NCI-H1417 treated with DMSO at 0.1 percent for 48 hours (cell line): ENCODE measurements at regions not wholly inside any gene's neighbourhood (a gene's known extent, or its start where the extent isn't known, plus 50 kb on each side); places are given as distances from the start of the nearest gene placed in this dataset.
"Not testable (repeated sequence)": the region's sequence is repeated elsewhere in the genome, so short reads cannot be mapped to it uniquely, and the experiment has no call there.

Experiments
- DNase-seq: peaks from one replicate; lab custom pipeline; 2025; lab: John Stamatoyannopoulos, UW

DNA sequence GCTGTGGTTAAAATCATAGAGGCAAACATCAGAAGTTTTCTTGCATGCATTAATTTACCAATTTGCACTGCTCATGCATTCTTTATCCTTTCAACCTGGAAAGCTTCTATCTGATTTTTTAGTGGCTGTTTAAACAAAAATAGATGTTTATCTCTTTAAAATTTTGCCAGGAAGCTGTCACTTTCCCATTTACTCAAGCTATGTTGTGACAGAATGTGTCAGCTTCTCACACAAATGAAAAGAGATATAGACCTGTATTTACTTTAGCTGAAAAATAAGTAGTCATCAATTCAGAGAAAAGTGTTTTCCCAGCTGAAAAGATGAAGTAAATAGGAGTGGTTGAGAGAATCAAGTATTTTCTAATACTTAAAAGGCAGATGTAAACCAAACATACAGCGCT, 872.8 kb downstream of the DACH1 start:
- no peak for DNase-seq

GRCh38 chr13:70987043-70987442, 878.8 kb upstream of the KLHL1 start:
- no peak for DNase-seq

DNA sequence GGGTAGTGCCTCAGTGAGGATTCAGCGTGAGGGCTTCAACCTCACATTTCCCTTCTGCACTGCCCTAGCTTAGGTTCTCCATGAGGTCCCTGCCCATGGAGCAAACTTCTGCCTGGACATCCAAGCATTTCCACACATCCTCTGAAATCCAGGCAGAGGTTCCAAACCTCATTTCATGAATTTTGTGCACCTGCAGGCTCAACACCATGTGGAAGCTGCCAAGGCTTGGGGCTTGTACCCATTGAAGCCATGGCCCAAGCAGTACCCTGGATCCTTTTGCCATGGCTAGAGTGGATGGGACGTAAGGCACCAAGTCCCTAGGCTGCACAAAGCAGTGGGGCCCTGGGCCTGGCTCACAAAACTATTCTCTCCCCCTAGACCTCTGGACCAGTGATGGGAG, 877.1 kb upstream of the KLHL1 start:
- no peak for DNase-seq

DNA sequence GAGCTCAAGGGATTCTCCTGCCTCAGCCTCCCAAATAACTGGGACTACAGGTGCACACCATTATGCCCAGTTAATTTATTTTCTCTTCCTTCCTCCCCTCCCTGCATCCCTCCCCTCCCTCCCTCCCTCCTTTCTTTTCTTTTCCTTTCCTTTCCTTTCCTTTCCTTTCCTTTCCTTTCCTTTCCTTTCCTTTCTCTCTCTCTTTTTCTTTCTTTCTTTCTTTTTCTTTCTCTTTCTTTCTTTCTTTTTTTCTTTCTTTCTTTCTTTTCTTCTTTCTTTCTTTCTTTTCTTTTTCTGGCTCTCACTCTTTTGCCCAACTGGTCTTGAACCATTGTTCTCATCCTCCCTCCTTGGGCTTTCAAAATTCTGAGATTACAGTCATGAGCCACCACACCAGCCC, 873.0 kb upstream of the KLHL1 start:
- not testable (repeated sequence) for DNase-seq

DNA sequence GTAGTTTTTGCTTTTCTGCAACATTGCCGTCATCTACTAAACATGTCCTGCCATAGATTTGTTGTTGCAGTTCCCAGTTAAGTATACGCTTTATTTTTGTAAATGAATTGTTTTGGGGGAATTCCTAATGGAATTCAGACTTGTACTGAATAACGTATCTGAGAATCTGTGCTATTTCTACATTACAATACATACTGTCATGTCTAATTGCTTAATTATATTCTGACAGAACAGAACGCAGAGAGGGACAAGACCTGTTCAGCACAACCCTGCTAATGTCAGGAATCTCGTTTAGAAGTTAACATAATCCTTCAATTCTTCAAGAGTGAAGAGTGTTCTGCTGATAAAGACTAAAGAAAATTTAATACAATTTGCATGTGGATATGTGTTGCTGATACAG, 861.1 kb upstream of the KLHL1 start:
- no peak for DNase-seq

- no peak for DNase-seq
Observed at GRCh38 chr13:70967564-70967963, 859.3 kb upstream of the KLHL1 start.

- DNase-seq: no peak
Observed at GRCh38 chr13:70964874-70965273, 856.6 kb upstream of the KLHL1 start.

DNA sequence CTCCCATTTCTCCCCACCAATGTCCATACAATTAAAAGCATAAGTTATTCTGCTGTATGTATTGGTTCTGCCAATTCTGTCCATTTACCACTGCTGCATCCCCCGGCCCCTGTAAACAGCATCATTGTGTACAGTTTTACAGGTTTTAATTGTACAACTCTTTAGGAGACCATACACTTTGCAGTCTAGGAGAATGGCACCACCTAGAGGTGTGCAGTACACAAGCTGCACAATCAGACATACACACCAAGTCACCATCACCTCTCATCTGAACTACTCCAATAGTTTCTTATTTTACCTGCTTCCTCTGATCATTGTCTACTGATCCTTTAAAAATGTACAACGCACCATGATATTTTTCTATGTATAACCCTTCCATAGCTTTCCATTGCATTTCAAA, 855.9 kb upstream of the KLHL1 start:
- no peak for DNase-seq

- peak; percentile 40 for DNase-seq
Observed at GRCh38 chr13:70960841-70961443, 852.7 kb upstream of the KLHL1 start.

DNA sequence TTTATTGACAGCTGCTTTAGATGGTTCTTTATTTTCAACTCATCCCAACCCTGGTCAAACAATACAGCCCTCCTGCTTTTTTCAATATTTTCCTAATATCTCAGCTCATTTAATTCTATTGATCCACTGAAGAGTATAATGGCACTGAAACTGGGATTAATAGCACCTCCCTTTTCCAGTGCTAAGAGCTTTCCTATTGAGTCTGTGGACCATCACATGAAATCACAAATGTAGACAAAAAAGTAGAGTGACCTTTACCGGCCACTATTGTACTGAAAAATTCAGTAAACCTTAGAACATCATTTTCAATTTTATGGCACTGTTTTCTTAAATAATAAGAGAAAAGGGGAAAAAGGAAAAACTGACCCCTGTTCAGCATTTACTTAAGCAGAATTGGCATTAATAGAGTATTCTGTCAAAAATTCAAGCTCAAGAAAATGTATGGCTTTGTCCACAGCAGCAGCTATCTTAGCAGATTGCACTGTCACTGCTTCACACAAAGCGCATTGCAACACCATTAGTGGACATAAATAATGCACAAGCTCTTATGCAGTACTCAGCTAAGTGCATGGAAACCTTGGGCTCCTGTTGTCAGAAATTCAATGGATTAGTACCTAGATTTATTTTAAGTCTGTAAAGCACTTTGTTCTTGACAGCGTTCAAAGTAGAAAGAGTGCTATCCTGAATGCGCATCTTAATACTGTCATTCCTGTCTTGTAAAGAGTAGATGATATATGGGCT, 851.0 kb upstream of the KLHL1 start:
- DNase-seq: no peak

GRCh38 chr13:70955887-70956286, 847.6 kb upstream of the KLHL1 start:
- DNase-seq: no peak

DNA sequence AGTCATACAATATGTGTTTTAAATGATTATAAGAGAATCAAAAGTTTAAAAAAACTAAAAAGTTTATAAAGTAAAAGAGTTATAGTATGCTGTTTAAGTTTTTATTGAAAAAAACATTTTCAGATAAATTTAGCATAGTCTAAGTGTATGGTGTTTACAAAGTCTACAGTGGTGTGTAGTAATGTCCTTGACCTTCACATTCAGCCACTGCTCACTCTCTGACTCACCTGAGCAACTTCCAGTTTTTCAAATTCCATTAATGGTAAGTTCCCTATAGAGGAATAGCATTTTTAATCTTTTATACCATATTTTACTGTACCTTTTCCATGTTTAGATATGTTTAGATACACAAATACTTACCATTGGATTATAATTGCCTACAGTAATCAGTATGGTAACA, 842.4 kb upstream of the KLHL1 start:
- DNase-seq: no peak

DNA sequence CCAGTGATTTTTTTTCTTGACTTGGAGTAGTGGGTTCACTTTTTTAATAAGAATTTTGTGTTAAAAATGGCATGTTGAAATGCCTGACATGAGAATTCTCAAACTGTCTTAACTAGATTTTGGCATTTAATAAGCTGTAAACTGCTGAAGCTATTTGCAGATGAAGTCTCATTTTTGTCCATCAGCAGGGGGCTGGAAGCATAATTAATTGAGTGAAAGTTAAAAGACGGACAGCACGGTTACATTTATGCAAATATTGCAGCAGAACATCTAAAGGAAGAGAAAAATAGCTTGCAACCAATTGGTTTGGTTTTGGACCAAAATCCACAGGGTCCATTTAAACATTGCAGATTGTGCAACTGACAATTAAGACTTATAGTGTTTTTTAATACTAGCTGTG, 837.3 kb upstream of the KLHL1 start:
- DNase-seq: no peak

DNA sequence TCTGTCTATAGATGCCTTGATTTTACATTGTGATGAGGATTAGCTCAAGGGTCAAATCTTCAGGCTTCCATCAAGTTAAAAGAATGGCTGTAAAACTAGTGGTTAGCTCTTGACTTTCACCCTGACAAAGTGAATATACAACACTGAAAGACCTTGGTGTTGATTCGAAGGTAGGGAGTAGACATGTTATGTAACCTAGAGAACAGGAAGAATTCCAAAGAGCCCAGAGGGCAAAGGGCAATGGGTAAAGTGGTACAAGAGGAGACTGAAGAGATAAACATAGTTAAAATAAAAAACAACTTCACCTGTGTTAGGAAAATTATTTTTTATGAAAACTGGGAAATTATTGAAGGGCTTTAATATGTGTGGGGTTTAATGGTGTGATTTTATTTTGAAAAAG, 833.2 kb upstream of the KLHL1 start:
- DNase-seq: no peak

- no peak for DNase-seq
Observed at GRCh38 chr13:70938462-70938861, 830.2 kb upstream of the KLHL1 start.

DNA sequence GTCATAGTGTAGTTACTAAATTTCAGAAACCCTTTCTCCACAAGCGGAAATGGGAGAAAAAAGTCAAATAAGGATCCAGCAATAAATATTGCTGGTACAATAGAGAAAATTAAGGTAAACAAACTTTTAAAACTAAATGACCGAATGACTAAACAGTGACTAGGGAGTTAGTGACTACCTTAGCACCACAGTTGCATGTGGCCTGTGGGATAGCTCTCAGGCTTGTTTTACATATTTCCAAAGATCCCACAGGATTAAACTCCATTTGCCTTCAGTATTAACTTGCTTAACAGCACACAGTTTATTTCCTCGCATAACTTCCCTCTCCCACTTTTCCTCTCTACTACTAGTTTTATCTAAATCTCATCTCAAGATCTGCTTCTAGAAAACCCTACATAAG, 824.3 kb upstream of the KLHL1 start:
- no peak for DNase-seq

GRCh38 chr13:70923863-70924752, 815.9 kb upstream of the KLHL1 start:
- DNase-seq: no peak

GRCh38 chr13:70911286-70911685, 803.0 kb upstream of the KLHL1 start:
- DNase-seq: no peak

DNA sequence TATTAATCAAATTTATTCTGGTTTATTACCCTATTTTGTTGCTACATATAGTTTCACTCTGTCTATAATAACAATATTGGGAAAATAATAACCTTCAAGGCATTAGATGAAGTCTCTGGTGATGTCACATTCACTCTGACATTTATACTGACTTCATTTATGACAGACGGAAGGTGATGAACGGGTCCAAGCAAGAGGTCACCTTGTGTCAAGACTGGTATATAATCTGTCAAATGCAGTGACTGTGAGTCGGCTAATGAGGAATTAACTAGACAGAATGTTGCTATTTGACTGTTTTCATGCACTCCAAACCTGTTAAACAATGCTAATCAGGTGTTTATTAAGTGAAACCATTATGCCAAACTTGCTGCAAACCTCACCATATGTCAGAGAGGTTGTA, 800.5 kb upstream of the KLHL1 start:
- no peak for DNase-seq

DNA sequence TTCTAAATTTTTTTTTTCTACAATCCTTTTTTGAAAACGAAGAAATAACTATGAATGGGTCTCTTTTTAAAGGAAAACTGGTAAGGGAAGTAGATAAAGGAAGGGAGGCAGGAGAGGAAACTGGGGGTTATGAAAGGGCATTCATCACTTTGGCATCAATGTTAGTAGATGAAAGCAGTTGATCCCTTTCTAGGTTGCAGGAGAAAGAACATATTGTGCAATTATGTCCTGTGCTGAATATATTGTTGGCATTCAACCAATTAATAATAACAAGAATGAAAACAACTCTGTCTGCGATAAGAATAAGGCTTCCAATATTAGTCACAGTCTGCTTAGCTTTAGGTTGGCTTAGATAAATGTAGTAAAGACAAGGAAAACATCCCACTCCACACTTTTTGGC, 796.8 kb upstream of the KLHL1 start:
- no peak for DNase-seq

DNA sequence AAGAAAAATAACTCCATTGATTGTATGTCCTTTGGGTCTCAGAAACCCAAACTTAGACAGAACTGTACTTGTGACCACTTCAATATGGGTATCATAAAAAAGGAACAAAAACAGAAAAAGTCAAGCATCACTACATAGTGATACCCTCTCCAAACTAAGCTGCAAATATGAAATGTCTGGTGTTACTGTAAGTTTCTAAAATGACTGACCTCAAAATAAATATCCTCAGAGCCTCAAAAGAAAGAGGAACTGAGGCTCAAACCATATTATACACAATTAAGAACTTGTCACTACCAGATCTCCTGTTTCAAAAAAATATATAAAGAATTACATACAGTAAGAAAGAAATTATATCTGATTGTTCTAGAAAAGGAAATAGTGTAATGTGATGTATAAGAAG, 787.9 kb upstream of the KLHL1 start:
- no peak for DNase-seq

DNA sequence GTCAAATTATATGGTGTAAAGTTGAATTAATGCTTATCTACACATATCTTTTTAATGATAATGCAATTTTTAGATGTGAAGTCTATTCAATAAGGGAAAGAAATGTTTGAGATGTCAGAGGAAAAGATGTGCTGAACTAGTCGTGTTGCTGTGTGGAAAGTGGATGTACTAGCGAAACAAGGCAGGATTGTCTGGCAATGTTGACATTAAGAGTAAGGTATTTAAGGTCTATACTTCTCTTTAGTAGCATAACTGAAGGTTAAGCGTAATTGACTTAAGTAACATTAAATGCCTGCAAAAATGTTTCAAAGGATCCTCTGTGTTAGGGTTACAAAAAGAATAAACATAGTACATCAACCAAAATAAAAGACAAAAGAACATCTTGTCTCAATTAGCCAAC, 787.3 kb upstream of the KLHL1 start:
- DNase-seq: no peak

DNA sequence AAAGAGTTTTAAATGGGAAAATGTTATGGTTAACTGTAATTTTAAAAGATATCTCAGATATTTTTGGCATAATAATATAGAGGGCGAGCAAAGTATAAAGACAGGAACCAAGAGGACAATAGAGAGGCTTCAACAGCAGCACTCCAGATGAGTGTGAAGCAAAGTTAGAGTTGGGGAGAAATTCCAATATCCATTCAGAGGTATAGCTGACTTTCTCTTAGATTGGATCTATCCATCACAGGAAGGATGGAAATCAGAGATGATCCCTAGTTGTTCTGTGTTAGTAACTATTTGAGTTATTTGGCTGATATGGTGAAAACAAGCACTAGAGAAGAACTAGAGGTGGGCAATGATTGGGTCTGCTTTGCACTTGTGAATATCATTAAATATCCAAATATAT, 786.0 kb upstream of the KLHL1 start:
- DNase-seq: no peak
